Pons (tissue), 1 donor: ENCODE measurements at regions not wholly inside any gene's neighbourhood (a gene's known extent, or its start where the extent isn't known, plus 50 kb on each side); places are given as distances from the start of the nearest gene placed in this dataset.
A peak's percentile ranks its signal among the peaks of the same experiment; 100 is the strongest.
"Not testable (repeated sequence)": the region's sequence is repeated elsewhere in the genome, so short reads cannot be mapped to it uniquely, and the experiment has no call there.

Experiments
- DNase-seq: peaks from one replicate; pipeline ENCODE4 v3.0.0-alpha.2; 2016; ENCODE audit warnings: low spot score

- DNase-seq = no peak
Observed at GRCh38 chr13:69649063-69649392, 458.6 kb upstream of the ATXN8OS start.

- no peak for DNase-seq
Observed at GRCh38 chr13:69648340-69649062, 459.1 kb upstream of the ATXN8OS start.

- DNase-seq = no peak
Observed at GRCh38 chr13:69644447-69644846, 463.2 kb upstream of the ATXN8OS start.

GRCh38 chr13:69641773-69642172 lies 465.9 kb upstream of the ATXN8OS start:
- DNase-seq = no peak

GRCh38 chr13:69633044-69633443 lies 474.6 kb upstream of the ATXN8OS start:
- DNase-seq = no peak

- DNase-seq = no peak
Observed at GRCh38 chr13:69623973-69624372, 483.7 kb upstream of the ATXN8OS start.

- DNase-seq = no peak
Observed at GRCh38 chr13:69619651-69620050, 488.0 kb upstream of the ATXN8OS start.

- no peak for DNase-seq
Observed at GRCh38 chr13:69618838-69619237, 488.8 kb upstream of the ATXN8OS start.

- DNase-seq = no peak
Observed at GRCh38 chr13:69618393-69618792, 489.2 kb upstream of the ATXN8OS start.

- no peak for DNase-seq
Observed at GRCh38 chr13:69617587-69617986, 490.0 kb upstream of the ATXN8OS start.

- no peak for DNase-seq
Observed at GRCh38 chr13:69616396-69616795, 491.2 kb upstream of the ATXN8OS start.

- DNase-seq = not testable (repeated sequence)
Observed at GRCh38 chr13:69615055-69615454, 492.6 kb upstream of the ATXN8OS start.

- no peak for DNase-seq
Observed at GRCh38 chr13:69604698-69605097, 502.9 kb upstream of the ATXN8OS start.

GRCh38 chr13:69603144-69603853 lies 504.3 kb upstream of the ATXN8OS start:
- no peak for DNase-seq

GRCh38 chr13:69601661-69602060 lies 506.0 kb upstream of the ATXN8OS start:
- DNase-seq = no peak

- no peak for DNase-seq
Observed at GRCh38 chr13:69600811-69601210, 506.8 kb upstream of the ATXN8OS start.

GRCh38 chr13:69597088-69597487 lies 510.5 kb upstream of the ATXN8OS start:
- DNase-seq = no peak

GRCh38 chr13:69595181-69595580 lies 512.4 kb upstream of the ATXN8OS start:
- no peak for DNase-seq

GRCh38 chr13:69591437-69591836 lies 516.2 kb upstream of the ATXN8OS start:
- DNase-seq = no peak

- DNase-seq = no peak
Observed at GRCh38 chr13:69589531-69590235, 517.9 kb upstream of the ATXN8OS start.

GRCh38 chr13:69585656-69586055 lies 522.0 kb upstream of the ATXN8OS start:
- peak; percentile 3 for DNase-seq

GRCh38 chr13:69580255-69580654 lies 527.4 kb upstream of the ATXN8OS start:
- no peak for DNase-seq

GRCh38 chr13:69579351-69579750 lies 528.3 kb upstream of the ATXN8OS start:
- peak; percentile 12 for DNase-seq
